Prostate gland (tissue), 2 donors: ENCODE measurements at regions not wholly inside any gene's neighbourhood (a gene's known extent, or its start where the extent isn't known, plus 50 kb on each side); places are given as distances from the start of the nearest gene placed in this dataset.

ENCODE experiments used
- POLR2A ChIP-seq: fragments of 450-650 bp; IDR thresholded peaks from one replicate; pipeline ENCODE4 v1.6.1; 2016; ENCODE audit warnings: antibody characterized with exemption, mild to moderate bottlenecking
- TF ChIP-seq, protein P1 (sequence below), 4 experiments: fragments of 200-600 bp in 2 of 4; fragments of 450-650 bp in 2 of 4; sonication (generic) in 2 of 4; IDR thresholded peaks; 1 replicate in 3 of 4; 2 replicates in 1 of 4; pipeline ENCODE4 v1.5.1; 2016 to 2019; ENCODE audit warnings: antibody characterized with exemption in 4 of 4, mild to moderate bottlenecking in 2 of 4, moderate library complexity in 2 of 4

DNA sequence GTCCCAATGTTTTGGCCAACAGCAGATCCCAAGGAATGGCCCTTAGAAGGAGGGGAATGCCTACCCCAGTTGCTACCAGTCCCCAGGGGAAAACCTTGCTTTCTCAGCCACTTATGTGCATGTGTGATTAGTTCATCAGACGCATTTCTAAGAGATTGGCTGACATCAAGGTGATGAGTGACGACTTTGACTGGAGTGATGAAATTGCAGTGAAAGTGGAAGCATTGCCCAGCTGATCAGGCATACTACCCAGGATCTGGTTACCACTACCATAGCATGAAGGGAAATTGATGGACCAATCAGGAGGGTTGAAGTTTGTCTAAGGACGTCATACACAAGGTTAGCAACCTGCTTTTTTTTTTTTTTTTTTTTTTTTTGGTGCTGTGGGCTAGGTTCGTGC is 90.3 kb upstream of the ELMO1 start:
- no peak for TF ChIP-seq POLR2A
- TF ChIP-seq, protein P1, sequence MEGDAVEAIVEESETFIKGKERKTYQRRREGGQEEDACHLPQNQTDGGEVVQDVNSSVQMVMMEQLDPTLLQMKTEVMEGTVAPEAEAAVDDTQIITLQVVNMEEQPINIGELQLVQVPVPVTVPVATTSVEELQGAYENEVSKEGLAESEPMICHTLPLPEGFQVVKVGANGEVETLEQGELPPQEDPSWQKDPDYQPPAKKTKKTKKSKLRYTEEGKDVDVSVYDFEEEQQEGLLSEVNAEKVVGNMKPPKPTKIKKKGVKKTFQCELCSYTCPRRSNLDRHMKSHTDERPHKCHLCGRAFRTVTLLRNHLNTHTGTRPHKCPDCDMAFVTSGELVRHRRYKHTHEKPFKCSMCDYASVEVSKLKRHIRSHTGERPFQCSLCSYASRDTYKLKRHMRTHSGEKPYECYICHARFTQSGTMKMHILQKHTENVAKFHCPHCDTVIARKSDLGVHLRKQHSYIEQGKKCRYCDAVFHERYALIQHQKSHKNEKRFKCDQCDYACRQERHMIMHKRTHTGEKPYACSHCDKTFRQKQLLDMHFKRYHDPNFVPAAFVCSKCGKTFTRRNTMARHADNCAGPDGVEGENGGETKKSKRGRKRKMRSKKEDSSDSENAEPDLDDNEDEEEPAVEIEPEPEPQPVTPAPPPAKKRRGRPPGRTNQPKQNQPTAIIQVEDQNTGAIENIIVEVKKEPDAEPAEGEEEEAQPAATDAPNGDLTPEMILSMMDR (IDR thresholded peaks at IDR 0.05): no peak
